NCI-H82 treated with DMSO at 0.1 percent for 48 hours (cell line): ENCODE measurements at regions not wholly inside any gene's neighbourhood (a gene's known extent, or its start where the extent isn't known, plus 50 kb on each side); places are given as distances from the start of the nearest gene placed in this dataset.

ENCODE experiments used
- DNase-seq: peaks from one replicate; lab custom pipeline; 2025; ENCODE audit not compliant: unreplicated experiment; lab: John Stamatoyannopoulos, UW

DNA sequence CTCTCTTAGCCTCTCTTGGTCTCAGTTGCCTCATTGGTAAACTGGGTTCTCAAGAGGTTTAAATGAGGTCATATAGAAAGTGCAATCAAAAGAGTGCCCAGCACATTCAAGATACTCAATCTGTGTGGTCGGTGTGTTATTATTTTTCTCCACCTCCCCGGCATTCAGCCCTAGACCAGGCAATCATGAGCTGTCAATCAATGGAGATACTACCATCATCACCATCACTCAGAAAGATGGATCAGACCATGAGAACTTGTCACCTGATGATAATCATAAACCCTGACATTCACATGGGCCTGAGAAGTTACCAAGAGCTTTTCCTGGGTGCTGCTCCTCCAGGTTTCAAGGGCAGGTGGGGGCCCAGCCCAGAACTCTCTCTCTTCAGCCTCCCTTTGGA lies 166.1 kb downstream of the MN1 start:
- DNase-seq, result no peak

DNA sequence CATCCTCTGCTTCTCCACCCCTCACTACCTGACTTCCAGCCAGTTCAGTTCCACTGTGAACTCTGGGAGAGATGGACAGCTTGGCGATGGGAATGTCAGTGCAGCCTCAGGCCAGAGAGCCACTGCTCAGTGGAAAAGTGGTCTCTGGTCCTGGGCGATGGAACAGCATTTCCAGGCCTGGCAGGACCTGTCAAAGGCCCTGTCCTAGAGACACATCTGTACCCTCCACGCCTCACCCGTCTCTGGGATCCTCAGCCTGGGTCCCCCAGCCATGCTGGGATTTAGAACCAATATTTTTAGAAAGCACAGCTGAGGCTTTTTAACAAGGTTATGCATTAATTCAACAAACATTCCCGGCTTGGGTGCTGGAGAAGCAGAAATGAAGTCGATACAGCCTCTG lies 165.7 kb downstream of the MN1 start:
- no peak for DNase-seq

- no peak for DNase-seq
Observed at GRCh38 chr22:27636716-27637508, 164.6 kb downstream of the MN1 start.

DNA sequence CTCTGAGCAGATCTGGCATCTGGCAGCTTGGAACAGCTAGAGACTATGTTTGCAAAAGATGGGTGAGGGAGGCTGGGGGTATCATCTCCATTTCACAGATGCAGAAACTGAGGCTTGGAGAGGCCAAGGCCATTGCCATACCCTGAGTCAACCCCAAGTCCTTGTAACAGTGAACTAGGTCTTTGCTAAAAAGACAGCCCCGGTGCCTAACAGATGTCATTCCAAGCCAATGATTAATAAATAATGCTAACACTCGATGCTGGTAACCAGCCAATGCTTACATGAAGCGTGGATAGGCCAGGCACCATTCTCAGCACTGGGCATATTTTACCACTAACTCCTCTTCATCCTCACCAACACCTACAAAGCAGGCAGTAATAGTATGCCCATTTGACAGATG lies 164.0 kb downstream of the MN1 start:
- DNase-seq, result no peak

DNA sequence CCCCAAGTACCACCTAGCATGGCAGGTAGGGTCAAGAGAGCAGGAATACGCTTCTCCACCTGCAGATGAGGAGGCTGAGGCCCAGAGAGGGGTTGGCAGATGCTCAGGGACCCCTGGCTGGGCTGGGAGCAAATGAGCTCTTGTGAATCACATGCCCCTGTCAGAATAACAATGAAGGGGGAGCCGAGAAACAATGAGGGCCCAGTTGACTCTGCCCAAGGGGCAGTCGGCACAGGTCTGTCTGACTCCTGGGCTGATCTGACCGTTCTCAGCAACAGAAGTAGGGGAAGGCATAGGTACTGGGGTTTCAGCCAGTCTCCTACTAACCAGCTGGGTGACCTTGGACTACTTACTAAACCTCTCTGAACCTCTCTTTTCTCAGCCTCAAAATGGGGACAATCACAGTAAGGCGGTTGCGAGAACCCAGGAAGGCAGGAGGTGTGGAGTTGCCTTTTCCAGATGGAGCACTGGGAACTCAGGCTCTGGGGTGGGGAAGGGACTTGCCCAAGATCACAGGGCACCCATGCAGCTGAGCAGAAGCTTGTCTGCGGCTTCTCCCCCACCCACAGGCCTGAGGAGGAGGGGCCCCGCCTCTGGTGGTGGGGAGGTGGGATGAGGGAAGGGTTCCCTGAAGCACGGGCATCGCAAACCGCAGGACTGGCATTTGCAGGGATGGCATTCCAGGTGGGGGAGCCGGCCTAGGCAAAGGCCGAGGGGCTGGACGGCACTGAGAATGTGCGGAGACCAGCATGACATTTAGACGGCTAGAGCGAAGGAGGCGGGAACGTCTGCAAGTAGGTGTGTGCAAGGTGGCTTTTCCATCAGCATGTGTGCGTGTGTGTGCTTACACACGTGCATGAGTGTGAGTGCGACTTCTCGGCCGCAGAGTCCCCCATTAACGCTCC lies 163.0 kb downstream of the MN1 start:
- DNase-seq, result no peak

DNA sequence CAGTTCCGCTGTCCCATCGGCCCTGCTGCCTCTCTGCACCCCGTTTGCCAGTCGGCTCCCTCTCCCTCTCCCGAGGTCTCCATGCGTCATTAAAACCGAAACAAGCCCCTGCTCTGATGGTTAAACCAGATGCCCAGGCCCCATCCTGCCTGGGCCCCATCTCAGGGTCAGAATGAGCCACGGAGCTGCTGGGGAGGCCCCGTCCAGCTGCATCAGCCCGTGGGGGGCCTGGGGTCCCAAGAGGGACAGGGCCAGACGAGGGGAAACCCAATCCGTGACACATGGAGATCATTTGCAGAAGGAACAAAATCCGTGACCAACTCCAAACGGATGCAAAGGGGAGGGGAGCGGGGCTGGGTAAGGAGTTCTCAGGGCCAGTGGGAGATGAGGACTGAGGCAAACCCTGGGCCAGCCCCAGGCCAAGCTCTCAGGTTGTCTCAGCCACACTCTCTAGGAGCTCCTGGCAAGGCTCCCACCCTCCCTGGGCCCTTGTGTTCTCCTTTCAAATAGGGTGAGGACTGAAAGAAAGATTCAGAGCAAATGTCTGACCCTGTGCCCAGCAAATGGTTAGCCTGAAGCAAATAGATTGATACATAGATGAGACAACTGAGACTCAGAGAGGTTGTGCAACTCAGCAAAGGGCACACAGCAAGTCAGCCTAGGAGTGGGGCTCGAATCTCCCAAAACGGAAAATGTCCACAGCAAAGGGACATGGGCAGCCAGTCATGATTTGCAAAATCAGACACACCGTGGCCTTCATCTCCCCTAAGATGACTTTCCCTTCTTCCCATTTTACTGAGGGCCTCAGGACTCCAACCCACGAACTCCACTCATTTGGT lies 162.1 kb downstream of the MN1 start:
- no peak for DNase-seq

GRCh38 chr22:27641049-27641795 lies 160.3 kb downstream of the MN1 start:
- no peak for DNase-seq

DNA sequence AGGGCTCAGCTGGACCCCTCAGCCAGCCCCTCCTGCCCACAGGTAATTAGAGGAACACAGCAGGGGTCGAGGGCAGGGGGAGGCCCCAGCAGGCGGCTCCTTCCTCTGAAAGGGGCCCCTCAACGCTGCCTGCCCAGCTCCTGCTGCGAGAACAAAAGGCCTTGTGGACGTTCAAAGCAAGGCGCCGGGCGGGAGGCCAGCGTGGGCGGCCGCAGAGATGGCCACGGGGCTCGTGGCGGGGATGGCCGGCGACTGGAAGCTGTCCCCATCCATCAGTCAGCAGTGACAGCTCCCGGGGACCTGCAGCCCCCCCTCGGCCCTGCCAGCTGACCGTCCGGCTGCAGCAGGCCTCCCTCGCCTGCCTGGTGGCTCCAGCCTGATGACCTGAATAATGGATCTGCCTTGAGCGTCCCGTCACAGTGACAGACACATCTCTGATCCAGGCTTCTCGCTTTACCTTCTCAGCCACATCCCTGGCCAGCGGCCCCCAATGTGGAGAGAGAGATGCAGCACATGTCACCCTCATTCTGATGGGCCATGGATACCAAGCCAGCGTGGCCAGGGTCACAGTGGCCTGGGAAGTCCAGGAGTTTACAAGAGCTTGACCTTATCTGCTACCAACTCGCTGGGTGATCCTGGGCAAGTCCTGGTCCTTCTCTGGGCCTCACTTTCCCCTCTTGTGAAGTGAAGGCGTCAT lies 159.3 kb downstream of the MN1 start:
- no peak for DNase-seq

DNA sequence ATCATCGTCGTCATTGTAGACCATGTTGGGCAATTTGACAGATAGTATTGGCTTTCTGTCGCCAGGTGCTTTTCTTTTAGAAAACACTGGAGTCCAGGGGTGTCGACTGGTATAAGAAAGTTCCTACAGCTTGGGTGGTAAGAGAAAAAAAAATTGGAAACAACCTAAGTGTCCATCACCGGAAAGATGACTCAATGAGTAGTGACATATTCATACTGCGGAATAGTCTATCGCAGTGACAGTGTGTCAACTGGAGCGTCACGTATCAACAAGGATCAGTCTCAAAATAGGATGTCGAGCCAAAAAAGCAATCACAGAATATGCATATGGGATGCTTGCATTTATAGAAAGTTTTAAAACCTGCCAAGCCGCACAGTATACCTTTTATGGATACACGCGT lies 157.6 kb downstream of the MN1 start:
- no peak for DNase-seq

GRCh38 chr22:27644566-27644965 lies 157.0 kb downstream of the MN1 start:
- DNase-seq, result no peak

- no peak for DNase-seq
Observed at GRCh38 chr22:27647540-27647939, 154.0 kb downstream of the MN1 start.

GRCh38 chr22:27648074-27648473 lies 153.5 kb downstream of the MN1 start:
- no peak for DNase-seq

DNA sequence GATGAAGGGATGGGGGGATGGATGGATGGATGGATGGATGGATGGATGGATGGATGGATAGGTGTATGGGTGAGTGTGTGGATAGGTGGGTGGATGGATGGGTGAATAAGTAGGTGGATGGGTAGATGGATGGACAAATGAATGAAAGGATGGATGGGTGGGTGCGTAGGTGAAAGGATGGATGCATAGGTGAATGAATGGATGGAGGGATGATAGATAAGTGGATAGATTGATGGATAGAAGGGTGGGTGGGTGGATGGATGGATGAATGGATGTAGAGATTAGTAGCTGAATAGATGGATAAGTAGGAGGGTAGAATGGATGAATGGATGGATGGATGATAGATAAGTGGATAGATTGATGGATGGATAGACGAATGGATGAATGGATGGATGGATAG lies 152.7 kb downstream of the MN1 start:
- no peak for DNase-seq

DNA sequence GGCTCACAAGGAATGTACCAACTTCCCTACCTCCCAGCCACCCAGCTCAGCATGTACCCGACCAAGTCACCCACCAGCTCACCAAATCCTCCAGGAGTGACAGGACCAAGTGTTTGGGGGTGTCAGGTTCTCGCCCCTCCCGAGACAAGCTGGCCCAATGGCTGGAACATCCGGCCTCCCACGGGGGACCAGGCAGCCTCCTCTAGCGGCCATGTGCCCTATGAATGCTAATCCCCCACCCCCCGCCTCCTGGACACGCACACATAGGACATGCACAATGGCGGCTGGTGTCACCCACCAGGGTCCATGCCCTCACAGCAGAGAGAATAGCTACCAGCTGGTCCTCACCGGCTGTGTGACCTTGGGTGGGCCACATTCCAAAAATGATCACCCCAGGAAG lies 151.0 kb downstream of the MN1 start:
- DNase-seq, result no peak

- no peak for DNase-seq
Observed at GRCh38 chr22:27650985-27651384, 150.6 kb downstream of the MN1 start.

GRCh38 chr22:27651486-27651885 lies 150.1 kb downstream of the MN1 start:
- DNase-seq, result no peak

DNA sequence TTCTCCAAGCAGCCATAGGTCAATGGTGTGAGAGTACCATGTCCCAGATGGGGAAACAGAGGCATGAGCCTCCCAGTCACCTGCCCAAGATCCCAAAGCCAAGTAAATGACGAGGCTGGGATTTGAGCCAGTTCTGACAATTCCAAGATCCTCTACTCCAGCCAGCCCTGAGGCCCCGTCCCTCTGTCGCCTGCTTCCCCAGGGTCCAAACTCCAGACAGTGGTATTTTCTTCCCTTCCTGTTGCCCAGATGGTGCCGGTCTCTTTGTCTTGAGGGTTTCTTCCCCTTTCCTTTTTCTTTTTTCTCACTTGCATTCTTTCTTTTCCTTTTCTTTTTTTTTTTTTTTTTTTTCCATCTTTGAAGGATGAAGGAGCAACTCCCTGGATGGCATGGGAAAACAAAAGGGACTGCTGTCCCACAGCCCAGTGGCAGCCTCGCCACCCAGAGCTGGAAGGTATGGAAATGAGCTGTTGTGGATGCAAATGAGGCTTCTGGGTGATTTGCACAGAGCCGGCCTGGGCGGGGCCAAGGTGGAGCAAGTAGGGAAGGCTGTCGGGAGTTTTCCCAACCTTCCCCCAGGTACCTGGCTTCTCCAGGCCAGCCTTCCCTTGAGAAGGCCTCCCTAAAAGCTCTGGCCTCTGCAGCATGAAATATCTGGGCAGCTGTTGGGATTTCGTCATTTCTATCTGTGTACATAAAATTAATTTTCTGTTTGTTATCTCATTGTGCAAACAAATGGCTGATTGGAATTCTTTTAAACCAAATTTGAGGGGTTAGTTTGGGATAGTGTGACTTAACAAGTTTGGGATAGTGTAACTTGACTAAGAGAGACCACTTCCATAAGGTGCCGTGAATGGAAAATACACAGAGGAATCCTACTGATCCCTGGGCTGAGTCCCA lies 146.8 kb downstream of the MN1 start:
- no peak for DNase-seq

- no peak for DNase-seq
Observed at GRCh38 chr22:27655582-27656185, 145.9 kb downstream of the MN1 start.

- no peak for DNase-seq
Observed at GRCh38 chr22:27656970-27657369, 144.6 kb downstream of the MN1 start.
